ENCODE measurements at regions not wholly inside any gene's neighbourhood (a gene's known extent, or its start where the extent isn't known, plus 50 kb on each side); places are given as distances from the start of the nearest gene placed in this dataset.
"Not testable (repeated sequence)": the region's sequence is repeated elsewhere in the genome, so short reads cannot be mapped to it uniquely, and the experiment has no call there.

- TF ChIP-seq CTCF (IDR thresholded peaks at IDR 0.05 in 4 of 5, conservative IDR thresholded peaks at IDR 0.05 in 1 of 5) (no peak), POLR2A (IDR thresholded peaks at IDR 0.05) (no peak)
- DNase-seq = no peak
- in situ Hi-C loops (cut with MboI; ENCODE audit: low sequenced_read_pairs in 4 of 4) = no loop called here
- Histone ChIP-seq H3K27me3 (no peaks in the 10 kb centered on the region), H3K4me1 (no peaks in the 10 kb centered on the region), H3K27ac (no peak overlapping the region), H3K36me3 (no peaks in the 10 kb centered on the region), H3K9me3 (no peaks in the 10 kb centered on the region), H3K4me3 (no peak overlapping the region)
- intact Hi-C loops (cut with DNase I; ENCODE audit: low total_unique reads) = no loop called here
- no peak for ATAC-seq
These were observed 1339.0 kb upstream of the CITED2 start for GRCh38 chr6:140713495-140713894.

- H3K4me1 ChIP-seq = no peaks in the 10 kb centered on the region
- in situ Hi-C loops (cut with MboI; ENCODE audit: low sequenced_read_pairs in 4 of 4) = no loop called here
- H3K27me3 ChIP-seq = no peaks in the 10 kb centered on the region
- DNase-seq (no peak), ATAC-seq (no peak)
- intact Hi-C loops (cut with DNase I; ENCODE audit: low total_unique reads) = no loop called here
- no peaks in the 10 kb centered on the region for H3K9me3 ChIP-seq
- TF ChIP-seq CTCF (IDR thresholded peaks at IDR 0.05 in 4 of 5, conservative IDR thresholded peaks at IDR 0.05 in 1 of 5) (no peak), POLR2A (IDR thresholded peaks at IDR 0.05) (no peak)
- H3K36me3 ChIP-seq = no peaks in the 10 kb centered on the region
- H3K4me3 ChIP-seq = no peak overlapping the region
- H3K27ac ChIP-seq = no peak overlapping the region
These were observed 1336.7 kb upstream of the CITED2 start for GRCh38 chr6:140711019-140711613.

GRCh38 chr6:140708441-140708840 lies 1334.0 kb upstream of the CITED2 start:
- DNase-seq (no peak), ATAC-seq (no peak)
- no peaks in the 10 kb centered on the region for H3K36me3 ChIP-seq
- intact Hi-C loops (cut with DNase I; ENCODE audit: low total_unique reads) = no loop called here
- H3K4me1 ChIP-seq = no peaks in the 10 kb centered on the region
- H3K27me3 ChIP-seq = no peaks in the 10 kb centered on the region
- TF ChIP-seq CTCF (IDR thresholded peaks at IDR 0.05 in 4 of 5, conservative IDR thresholded peaks at IDR 0.05 in 1 of 5) = no peak
- TF ChIP-seq POLR2A (IDR thresholded peaks at IDR 0.05) = no peak
- in situ Hi-C loops (cut with MboI; ENCODE audit: low sequenced_read_pairs in 4 of 4) = no loop called here
- no peaks in the 10 kb centered on the region for H3K9me3 ChIP-seq
- no peak overlapping the region for H3K4me3 ChIP-seq
- H3K27ac ChIP-seq = no peak overlapping the region

- intact Hi-C loops (cut with DNase I; ENCODE audit: low total_unique reads) = not testable (repeated sequence)
These were observed 1329.6 kb upstream of the CITED2 start for GRCh38 chr6:140704008-140704407.

GRCh38 chr6:140697585-140697984 lies 1323.1 kb upstream of the CITED2 start:
- DNase-seq (no peak), ATAC-seq (no peak)
- H3K4me3 ChIP-seq = no peak overlapping the region
- no peaks in the 10 kb centered on the region for H3K36me3 ChIP-seq
- no peaks in the 10 kb centered on the region for H3K27me3 ChIP-seq
- H3K27ac ChIP-seq = no peak overlapping the region
- H3K4me1 ChIP-seq = no peaks in the 10 kb centered on the region
- H3K9me3 ChIP-seq = no peaks in the 10 kb centered on the region
- in situ Hi-C loops (cut with MboI; ENCODE audit: low sequenced_read_pairs in 4 of 4) = no loop called here
- no peak for TF ChIP-seq CTCF (IDR thresholded peaks at IDR 0.05 in 4 of 5, conservative IDR thresholded peaks at IDR 0.05 in 1 of 5)
- no peak for TF ChIP-seq POLR2A (IDR thresholded peaks at IDR 0.05)
- intact Hi-C loops (cut with DNase I; ENCODE audit: low total_unique reads) = no loop called here

More at GRCh38 chr6:140704008-140704407, 1329.6 kb upstream of the CITED2 start:
- H3K36me3 ChIP-seq; DNase-seq; H3K9me3 ChIP-seq; H3K4me1 ChIP-seq; H3K4me3 ChIP-seq; ATAC-seq; in situ Hi-C loops (cut with MboI; ENCODE audit: low sequenced_read_pairs in 4 of 4); H3K27me3 ChIP-seq; H3K27ac ChIP-seq: not testable (repeated sequence)
